ENCODE measurements at regions not wholly inside any gene's neighbourhood (a gene's known extent, or its start where the extent isn't known, plus 50 kb on each side); places are given as distances from the start of the nearest gene placed in this dataset.

DNA sequence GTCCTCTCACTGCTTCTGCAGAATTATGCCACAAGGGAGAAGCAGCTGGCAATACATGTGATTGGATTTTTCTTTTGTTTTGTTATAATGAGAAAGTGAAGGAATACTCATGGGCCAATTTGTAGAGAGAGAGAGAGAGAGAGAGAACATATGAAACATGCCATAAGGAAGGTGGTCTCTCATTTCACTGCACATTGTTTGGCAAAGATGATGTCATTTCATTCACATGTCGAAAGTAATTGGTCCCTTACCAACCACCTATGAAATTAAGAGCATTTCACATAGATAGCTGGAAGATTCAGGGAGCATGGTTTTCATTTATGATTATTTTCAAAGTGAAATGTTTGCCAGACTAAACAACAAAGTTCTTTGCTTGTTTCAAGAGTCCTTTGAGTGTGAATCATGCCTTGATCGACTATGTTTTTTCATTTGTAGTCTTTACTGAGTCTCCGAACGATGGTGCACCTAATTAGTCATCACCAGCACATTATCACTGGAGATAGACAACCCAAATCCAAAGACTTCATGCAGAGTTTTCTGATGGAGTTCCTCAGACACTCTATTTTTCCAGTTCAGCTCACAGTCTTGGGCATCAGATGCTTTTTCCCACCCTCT, 130.1 kb upstream of the ZEB1 start:
- no peak for DNase-seq (ENCODE audit: low read depth, low spot score)
- POLR2A ChIA-PET: no interaction called here
- Histone ChIP-seq H3K4me3 (ENCODE audit: low read depth, low read length) (no peak overlapping the region), H3K27ac (ENCODE audit: low read depth, low read length) (no peak overlapping the region), H3K9me3 (ENCODE audit: control insufficient read depth, insufficient read depth, low read length) (peaks cover 6% of the 10 kb centered on the region), H3K27me3 (ENCODE audit: control insufficient read depth, insufficient read depth, low read length) (no peaks in the 10 kb centered on the region)
- TF ChIP-seq, protein P1, sequence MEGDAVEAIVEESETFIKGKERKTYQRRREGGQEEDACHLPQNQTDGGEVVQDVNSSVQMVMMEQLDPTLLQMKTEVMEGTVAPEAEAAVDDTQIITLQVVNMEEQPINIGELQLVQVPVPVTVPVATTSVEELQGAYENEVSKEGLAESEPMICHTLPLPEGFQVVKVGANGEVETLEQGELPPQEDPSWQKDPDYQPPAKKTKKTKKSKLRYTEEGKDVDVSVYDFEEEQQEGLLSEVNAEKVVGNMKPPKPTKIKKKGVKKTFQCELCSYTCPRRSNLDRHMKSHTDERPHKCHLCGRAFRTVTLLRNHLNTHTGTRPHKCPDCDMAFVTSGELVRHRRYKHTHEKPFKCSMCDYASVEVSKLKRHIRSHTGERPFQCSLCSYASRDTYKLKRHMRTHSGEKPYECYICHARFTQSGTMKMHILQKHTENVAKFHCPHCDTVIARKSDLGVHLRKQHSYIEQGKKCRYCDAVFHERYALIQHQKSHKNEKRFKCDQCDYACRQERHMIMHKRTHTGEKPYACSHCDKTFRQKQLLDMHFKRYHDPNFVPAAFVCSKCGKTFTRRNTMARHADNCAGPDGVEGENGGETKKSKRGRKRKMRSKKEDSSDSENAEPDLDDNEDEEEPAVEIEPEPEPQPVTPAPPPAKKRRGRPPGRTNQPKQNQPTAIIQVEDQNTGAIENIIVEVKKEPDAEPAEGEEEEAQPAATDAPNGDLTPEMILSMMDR (IDR thresholded peaks at IDR 0.05; ENCODE audit: low read depth, low read length): no peak
- CTCF ChIA-PET: no interaction called here

DNA sequence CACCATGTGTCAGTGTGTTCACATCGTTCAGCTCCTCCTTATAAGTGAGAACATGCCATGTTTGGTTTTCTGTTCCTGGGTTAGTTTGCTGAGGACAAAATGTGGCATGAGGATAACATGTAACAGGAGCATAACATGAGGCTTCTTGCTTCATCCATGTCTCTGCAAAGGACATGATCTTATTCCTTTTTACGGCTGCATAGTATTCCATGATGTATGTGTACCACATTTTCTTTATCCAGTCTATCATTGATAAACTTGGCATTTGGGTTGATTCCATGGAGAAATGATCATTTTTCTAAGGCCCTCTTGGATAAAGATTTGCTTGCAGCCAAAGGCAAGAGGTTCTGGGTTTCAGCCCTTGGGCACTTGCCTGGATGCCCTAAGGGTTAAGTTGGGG, 128.5 kb upstream of the ZEB1 start:
- no peak overlapping the region for H3K4me3 ChIP-seq (ENCODE audit: low read depth, low read length)
- no peak for DNase-seq (ENCODE audit: low read depth, low spot score)
- TF ChIP-seq, protein P1 (IDR thresholded peaks at IDR 0.05; ENCODE audit: low read depth, low read length): no peak
- peaks cover 6% of the 10 kb centered on the region for H3K9me3 ChIP-seq (ENCODE audit: control insufficient read depth, insufficient read depth, low read length)
- H3K27ac ChIP-seq (ENCODE audit: low read depth, low read length): no peak overlapping the region
- no peaks in the 10 kb centered on the region for H3K27me3 ChIP-seq (ENCODE audit: control insufficient read depth, insufficient read depth, low read length)
- POLR2A ChIA-PET: no interaction called here
- CTCF ChIA-PET: no interaction called here

DNA sequence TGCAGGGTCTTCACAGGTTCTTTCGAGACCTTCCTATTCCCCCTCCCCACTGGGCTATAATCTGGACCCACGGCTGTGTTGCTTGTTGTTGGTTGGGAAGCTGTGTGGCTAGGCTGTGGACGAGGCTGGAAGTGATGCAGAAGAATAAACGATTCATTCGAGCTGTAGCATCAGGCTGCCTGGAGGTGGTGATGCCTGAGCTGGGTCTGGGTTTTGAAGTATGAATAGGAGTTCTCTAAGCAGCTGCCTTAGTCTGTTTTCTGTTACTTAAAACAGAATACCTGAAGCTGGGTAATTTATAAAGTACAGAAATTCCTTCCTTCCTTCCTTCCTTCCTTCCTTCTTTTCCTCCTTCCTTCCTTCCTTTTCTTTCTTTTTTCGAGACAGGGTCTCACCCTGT, 126.5 kb upstream of the ZEB1 start:
- H3K27me3 ChIP-seq (ENCODE audit: control insufficient read depth, insufficient read depth, low read length): no peaks in the 10 kb centered on the region
- H3K4me3 ChIP-seq (ENCODE audit: low read depth, low read length): no peak overlapping the region
- peaks cover 6% of the 10 kb centered on the region for H3K9me3 ChIP-seq (ENCODE audit: control insufficient read depth, insufficient read depth, low read length)
- no peak overlapping the region for H3K27ac ChIP-seq (ENCODE audit: low read depth, low read length)
- DNase-seq (ENCODE audit: low read depth, low spot score): no peak
- ChIA-PET CTCF (interaction anchor here (0.7 kb wide), 1 partner anchor 11 kb away, joined by 3 read pairs; no protein-coding TSS in a partner anchor), POLR2A (no interaction called here)
- TF ChIP-seq, protein P1 (IDR thresholded peaks at IDR 0.05; ENCODE audit: low read depth, low read length): no peak

DNA sequence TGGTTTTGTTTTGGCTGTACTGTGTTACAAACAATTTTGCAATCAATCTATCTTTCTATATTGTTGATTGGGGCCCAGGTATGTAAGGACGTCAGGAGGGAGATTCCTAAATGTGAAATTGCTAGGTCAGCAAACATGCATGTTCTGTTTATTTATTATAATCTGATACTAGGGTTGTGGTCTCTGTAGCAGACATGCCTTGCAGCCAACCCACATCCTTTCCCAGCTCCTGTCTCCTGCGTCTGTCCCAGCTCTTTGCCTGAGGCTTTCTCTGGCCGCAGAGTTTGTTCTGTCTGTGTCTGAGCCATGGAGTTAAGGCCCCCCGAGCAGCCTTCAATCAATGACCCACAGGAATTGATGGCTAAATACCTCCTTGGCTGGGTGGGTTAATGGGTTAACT, 124.0 kb upstream of the ZEB1 start:
- Histone ChIP-seq H3K4me3 (ENCODE audit: low read depth, low read length) (no peak overlapping the region), H3K27ac (ENCODE audit: low read depth, low read length) (no peak overlapping the region), H3K9me3 (ENCODE audit: control insufficient read depth, insufficient read depth, low read length) (peaks cover 3% of the 10 kb centered on the region), H3K27me3 (ENCODE audit: control insufficient read depth, insufficient read depth, low read length) (no peaks in the 10 kb centered on the region)
- ChIA-PET CTCF (interaction anchor here (0.7 kb wide), 1 partner anchor 18 kb away, joined by 5 read pairs; no protein-coding TSS in a partner anchor), POLR2A (no interaction called here)
- TF ChIP-seq, protein P1 (IDR thresholded peaks at IDR 0.05; ENCODE audit: low read depth, low read length): no peak
- no peak for DNase-seq (ENCODE audit: low read depth, low spot score)

DNA sequence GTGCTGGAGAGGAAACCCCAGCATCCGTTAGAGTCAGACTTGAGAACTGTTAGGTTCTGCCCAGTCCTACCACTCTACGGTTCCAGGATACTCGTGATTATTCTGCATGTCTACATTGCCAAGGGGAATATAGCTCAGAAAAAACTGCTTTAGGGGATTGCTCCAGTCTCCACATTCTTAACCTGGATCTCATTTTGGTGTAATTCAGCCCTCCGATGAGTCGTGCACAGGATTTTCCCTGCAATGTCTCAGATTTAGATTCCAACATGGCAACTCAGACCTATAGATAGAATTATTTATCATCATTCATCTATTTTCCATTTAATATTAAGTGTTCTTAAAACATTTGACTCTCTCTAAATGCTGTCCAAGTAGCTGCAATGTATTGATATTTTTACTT, 121.1 kb upstream of the ZEB1 start:
- H3K4me3 ChIP-seq (ENCODE audit: low read depth, low read length): no peak overlapping the region
- POLR2A ChIA-PET: no interaction called here
- no peaks in the 10 kb centered on the region for H3K27me3 ChIP-seq (ENCODE audit: control insufficient read depth, insufficient read depth, low read length)
- TF ChIP-seq, protein P1 (IDR thresholded peaks at IDR 0.05; ENCODE audit: low read depth, low read length): no peak
- H3K9me3 ChIP-seq (ENCODE audit: control insufficient read depth, insufficient read depth, low read length): no peaks in the 10 kb centered on the region
- no peak overlapping the region for H3K27ac ChIP-seq (ENCODE audit: low read depth, low read length)
- CTCF ChIA-PET: no interaction called here
- no peak for DNase-seq (ENCODE audit: low read depth, low spot score)

All from AG04450 (cell line).